ENCODE measurements at regions not wholly inside any gene's neighbourhood (a gene's known extent, or its start where the extent isn't known, plus 50 kb on each side); places are given as distances from the start of the nearest gene placed in this dataset.
"Not testable (repeated sequence)": the region's sequence is repeated elsewhere in the genome, so short reads cannot be mapped to it uniquely, and the experiment has no call there.

DNA sequence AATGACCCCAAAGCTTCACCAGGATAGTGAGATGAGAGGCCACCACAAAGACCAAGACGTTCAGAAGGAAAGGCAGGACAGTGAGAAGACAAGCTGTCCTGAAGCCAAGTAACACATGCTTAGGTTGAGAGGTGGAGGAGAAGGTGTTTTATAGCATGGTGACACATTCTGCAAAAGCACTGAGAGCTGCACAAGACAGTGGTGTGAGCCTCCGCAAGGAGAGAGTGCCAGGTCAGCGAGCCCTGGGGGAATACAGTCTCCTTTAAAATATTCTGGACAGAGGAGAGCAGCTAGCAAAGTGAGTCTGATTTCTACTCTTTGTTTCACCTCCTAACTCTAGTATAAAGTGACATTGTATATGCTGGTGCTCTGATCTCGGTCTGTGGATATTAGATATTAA lies 68.0 kb upstream of the VKORC1L1 start:
- DNase-seq (ENCODE audit: low read depth): no peak
- no peak for TF ChIP-seq CTCF (conservative IDR thresholded peaks at IDR 0.05; ENCODE audit: low read depth, low read length)
- H3K4me3 ChIP-seq (ENCODE audit: low read depth, low read length): no peak overlapping the region

DNA sequence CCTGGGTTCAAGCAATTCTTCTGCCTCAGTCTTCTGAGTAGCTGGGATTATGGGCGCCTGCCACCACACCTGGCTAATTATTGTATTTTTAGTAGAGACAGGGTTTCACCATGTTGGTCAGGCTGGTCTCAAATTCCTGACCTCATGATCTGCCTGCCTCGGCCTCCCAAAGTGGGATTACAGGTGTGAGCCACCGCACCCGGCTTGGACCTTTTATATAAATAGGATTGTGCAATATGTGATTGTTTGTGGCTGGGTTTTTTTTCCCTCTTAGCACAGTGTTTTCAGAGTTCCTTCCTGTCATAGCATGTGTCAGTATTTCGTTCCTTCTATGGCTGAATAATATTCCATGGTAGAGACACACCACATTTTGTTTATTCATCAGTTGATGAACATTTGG lies 65.8 kb upstream of the VKORC1L1 start:
- H3K4me3 ChIP-seq (ENCODE audit: low read depth, low read length); DNase-seq (ENCODE audit: low read depth): not testable (repeated sequence)

- DNase-seq (ENCODE audit: low read depth): no peak
- TF ChIP-seq CTCF (conservative IDR thresholded peaks at IDR 0.05; ENCODE audit: low read depth, low read length): no peak
These were observed 63.5 kb upstream of the VKORC1L1 start for GRCh38 chr7:65809259-65809981.

GRCh38 chr7:65809982-65810288 lies 62.9 kb upstream of the VKORC1L1 start:
- TF ChIP-seq CTCF (conservative IDR thresholded peaks at IDR 0.05; ENCODE audit: low read depth, low read length): no peak
- DNase-seq (ENCODE audit: low read depth): no peak
- no peak overlapping the region for H3K4me3 ChIP-seq (ENCODE audit: low read depth, low read length)

More at GRCh38 chr7:65809259-65809981, 63.5 kb upstream of the VKORC1L1 start:
- no peak overlapping the region for H3K4me3 ChIP-seq (ENCODE audit: low read depth, low read length)

DNA sequence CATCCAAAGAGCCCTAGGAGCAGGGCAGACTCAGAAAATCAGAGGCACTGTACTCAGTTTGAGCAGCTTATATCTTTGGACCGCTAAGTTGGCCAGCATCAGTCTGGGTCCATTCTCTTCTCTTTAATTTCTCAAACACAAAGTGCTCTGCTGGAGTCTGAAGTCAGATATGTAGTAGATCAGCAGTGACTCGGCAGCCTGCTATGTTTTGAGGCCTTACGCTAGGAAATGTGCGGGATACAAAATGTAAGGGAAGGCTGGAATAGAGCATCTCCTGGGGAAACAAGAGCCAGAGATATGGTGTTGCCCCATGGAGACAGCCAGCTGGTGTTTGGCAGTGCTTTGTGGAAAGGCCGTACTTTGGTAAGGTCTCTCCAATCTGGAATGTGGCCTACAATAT lies 60.6 kb upstream of the VKORC1L1 start:
- no peak for TF ChIP-seq CTCF (conservative IDR thresholded peaks at IDR 0.05; ENCODE audit: low read depth, low read length)
- DNase-seq (ENCODE audit: low read depth): no peak
- H3K4me3 ChIP-seq (ENCODE audit: low read depth, low read length): no peak overlapping the region

DNA sequence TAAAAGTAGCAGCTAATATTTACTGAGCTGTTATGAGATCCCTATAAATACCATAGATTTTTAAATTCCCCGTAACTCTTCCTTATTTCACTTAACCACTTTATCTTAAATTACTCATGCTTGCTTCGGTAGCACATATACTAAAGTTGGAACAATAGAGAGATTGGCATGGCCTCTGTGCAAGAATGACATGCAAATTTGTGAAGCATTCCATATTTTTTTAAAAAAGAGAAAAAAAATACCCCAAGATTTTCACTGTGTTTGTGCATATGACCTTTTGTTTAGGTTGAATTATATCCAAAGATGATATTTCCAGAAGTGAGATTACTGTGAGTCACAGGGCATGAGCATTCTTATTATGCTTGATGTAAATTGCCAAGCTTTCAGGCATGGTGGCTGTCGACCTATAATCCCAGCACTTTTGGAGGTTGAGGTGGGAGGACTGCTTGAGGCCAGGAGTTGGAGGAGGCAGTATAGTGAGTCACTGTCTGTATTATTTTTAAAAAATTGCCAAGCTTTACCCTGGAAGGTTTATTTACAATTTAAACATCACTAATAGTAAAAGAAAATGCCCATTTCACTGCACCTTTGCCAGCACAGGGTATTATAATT lies 58.2 kb upstream of the VKORC1L1 start:
- not testable (repeated sequence) for H3K4me3 ChIP-seq (ENCODE audit: low read depth, low read length); DNase-seq (ENCODE audit: low read depth)

DNA sequence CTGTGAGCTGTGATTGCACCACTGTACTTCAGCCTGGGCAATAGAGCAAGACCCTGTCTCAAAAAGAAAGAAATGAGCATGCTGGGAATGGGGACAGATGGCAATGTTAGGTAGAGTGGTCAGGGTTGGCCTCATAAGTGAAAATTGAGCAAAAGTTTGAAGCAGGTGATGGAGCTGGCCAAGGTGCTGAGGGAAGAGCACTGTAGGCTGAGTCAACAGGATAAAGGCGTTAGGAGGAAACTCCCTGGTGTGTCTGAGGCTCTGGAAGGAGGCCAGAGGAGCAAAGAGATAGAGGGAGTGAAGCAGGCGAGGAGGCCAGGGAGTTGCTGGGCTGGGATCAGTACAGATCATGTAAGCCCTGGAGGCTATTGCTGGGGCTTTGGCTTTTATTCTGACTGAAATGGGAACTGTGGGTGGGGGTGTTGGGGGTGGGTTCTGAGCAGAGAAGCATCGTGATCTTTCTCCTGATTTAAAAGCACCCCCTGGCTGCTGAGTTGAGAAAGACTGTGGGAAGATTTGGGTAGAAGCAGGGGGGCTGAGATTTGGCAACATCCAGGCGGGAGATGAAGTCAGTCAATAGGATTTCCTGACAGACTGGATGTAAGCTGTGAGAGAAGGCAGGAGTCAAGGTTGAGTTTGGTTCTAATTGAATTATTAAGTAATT lies 52.5 kb upstream of the VKORC1L1 start:
- no peak overlapping the region for H3K4me3 ChIP-seq (ENCODE audit: low read depth, low read length)
- peak; percentile 21 for TF ChIP-seq CTCF (conservative IDR thresholded peaks at IDR 0.05; ENCODE audit: low read depth, low read length)
- DNase-seq (ENCODE audit: low read depth): no peak

All from epithelial cell of proximal tubule (primary cell).